Fibroblast of gingiva (primary cell): ENCODE measurements at regions not wholly inside any gene's neighbourhood (a gene's known extent, or its start where the extent isn't known, plus 50 kb on each side); places are given as distances from the start of the nearest gene placed in this dataset.
"Not testable (repeated sequence)": the region's sequence is repeated elsewhere in the genome, so short reads cannot be mapped to it uniquely, and the experiment has no call there.

Experiments used
- DNase-seq: peaks from one replicate; pipeline ENCODE4 v3.0.0-alpha.2; 2011; ENCODE audit warnings: low read depth

DNA sequence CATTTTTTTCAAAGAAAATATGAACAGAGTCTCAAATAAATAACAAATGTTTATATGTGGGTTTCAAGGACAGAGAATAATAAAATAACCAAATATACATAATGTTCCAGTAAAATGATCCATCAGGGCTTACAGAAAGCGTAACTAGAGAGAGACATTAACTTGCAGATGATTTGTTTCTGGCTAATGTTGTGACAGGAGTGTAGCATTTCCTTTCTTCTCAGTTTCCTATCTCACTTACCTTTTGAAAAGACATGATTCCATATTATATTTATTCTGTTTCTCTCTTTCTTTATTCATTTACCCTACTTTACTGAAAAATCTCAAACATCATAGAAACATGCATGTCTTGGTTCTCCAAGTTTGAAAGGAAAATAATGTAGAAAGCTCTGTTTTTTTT is 451.3 kb upstream of the CDH9 start:
- no peak for DNase-seq

DNA sequence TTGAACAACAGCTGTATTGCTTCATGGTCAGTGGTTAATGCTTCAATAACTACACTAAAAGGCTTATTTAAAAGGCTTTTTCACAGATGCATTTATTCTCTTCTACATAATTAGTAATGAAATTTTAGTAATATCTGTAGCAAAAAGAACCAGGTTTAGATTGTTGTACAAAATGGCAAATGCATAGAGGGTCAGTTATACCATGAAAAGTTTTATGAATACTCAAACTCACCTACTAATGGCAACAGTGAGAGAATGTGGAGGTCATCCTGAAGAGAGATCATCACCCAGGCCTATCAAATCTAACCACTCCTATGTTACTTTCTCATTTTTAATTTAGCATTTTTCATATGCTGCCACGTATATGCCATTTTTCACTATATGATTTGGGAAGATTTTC is 444.3 kb upstream of the CDH9 start:
- DNase-seq = no peak

DNA sequence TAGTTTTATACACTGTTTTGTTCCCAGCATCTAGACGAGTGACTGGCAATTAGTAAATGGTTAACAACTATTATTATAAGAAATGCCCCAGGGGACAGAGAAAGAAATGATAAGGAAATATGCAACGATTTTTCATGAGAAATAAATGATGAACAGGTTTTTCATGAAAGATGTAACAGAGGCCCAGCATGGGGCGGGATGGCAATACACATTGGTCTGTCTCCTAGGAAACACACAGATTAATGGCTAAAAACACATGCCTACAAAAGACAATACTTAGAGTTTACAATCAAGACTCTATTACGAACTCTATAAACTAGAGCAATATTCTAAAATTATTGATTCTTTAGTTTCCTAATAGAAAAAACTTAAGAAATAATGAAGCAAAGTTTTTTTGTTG is 441.5 kb upstream of the CDH9 start:
- no peak for DNase-seq

DNA sequence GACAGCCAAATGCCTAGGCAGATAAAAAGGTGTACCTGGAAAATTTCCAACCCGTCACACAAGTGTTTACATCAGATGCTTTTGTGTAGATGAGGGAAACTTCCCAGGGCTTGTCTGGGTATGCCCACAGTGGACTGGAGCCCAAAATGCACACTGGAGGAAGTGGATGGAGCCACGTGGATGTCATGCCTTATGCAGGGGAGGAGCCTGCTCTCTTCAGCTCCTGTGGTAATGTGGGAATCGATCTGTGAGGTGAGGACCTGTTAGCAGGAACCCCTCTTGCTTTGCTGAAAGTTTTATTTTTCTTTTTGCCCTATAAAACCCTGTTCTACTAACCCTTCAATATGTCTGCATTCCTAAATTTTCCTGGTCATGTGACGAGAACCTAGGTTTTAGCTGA is 439.2 kb upstream of the CDH9 start:
- DNase-seq = no peak

DNA sequence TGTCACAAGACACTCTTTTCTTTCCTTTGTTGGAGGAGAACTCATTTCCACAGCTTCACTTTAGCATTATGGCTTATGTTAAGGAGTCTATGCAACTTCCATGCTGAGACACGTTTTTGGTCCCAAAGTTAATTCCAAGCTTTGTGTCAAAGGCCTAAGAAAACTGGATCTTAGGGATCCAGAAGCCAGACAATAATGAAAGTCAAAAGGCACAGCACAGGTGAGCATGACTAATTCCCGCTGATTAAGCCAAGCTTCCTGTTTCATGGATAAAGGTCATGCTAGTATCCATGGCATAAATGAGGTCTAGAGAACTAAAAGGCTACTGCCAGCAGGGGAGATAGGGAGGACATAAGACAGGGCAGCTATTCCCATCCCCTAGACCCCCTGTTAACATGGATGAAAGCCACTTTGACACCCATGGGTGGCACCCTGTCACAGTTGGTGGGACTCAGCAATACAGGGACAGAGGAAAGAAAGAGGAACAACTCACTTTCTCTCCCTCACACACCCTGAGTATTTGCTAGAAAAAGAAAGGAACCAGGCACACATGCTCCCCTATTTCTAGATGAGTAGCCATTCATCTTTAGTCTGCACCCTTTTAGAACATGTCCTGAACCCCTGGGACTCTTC is 438.1 kb upstream of the CDH9 start:
- no peak for DNase-seq

DNA sequence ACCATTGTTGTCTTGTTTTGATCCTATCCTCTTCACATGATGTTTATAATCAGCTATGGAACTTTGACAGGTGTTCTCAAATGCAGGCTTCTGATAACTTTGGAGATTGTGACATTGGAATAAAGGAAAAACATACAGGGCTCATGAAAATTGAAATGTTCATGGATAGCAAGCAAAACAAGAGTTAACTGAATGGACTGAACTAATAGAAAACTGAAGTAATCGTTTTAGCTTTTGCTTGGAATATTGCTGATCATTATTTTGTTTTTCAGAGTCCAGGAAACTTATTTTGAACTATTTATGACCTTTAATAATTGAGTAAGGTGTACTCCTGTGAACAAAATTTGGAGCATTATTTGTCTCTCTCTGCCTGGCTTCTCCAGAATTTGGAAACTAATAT is 436.7 kb upstream of the CDH9 start:
- no peak for DNase-seq

DNA sequence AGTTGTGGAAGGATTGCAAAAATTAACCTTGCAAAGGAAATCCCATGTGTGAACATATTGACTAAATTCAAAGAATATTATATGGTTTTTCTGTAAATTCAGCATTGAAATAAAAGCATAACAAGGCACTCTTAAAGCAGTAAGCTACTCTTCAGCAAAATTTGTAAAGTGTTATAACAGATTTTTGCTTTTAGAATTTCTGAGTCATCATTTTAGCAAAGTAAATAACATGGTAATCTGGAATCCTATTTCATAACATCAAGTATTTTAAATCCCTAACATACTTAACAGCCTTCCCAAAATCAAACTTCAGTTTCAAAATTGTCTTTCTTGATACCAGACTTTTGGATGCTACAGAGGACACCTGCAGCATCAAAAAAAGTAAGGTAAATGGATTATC is 436.0 kb upstream of the CDH9 start:
- DNase-seq = no peak

DNA sequence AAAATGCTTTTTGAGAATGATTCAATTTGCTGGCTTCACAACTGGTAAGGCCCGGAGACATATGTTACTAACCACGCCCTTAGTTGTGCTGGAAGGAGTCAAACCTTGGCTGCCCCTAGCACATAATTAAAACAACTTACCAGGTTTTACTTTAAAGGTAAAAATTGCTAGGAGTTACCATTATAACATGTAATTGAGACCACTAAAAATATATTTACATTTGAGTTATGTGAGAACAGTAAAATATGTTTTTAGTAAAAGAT is 435.6 kb upstream of the CDH9 start:
- DNase-seq = no peak

DNA sequence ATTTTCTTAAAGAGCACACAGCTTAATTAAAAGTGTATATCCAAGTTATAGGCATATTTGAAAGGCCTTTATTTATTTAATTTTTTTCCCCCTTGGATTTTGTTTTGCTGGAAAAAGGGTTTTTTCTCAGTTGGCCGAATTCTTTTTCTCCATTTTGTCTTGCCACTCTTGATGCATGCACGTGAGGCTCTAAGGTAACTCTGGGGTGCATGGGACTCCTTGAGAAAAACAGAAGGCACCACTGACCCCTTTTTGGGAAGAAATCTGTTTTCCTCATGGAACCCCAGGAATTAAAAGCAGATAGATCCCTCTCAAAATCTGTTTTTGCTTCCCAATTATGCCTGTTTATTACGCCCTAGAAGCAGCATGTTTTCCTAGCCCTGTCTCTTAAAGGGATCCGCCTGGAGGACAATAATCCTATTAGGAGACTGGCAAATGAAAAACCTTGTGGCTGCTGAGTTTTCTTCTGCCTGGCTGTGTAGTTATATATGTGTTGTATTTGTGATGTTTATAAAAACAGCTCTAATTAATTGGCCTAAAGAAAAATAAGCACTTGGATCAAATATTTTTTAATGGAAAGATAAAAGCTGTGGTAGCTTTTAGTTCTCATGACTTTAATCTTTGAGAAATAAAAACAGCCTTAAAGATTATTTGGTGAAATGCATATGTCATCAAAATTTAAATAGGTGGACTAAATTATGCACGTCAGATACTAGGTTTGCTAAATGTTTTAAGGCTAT is 435.1 kb upstream of the CDH9 start:
- DNase-seq = no peak

DNA sequence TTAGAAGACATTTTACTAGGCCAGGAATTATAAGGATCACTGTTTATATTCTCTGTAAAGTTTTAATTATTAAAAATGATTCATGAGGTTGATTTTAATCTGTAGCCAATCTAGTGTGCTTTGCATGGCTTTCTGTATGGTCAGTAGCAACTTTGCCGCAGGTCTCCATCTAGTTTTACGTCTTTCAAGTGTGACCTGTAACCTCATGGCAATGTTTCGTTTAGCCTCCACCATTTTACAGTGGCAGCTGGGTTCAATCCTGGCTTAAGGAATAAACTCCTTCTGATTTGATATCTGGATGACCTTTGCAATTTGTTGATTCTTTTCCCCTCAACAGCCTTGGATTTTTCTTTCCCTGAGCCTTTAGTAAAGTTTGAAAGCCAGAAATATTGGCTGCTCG is 434.5 kb upstream of the CDH9 start:
- DNase-seq = no peak

DNA sequence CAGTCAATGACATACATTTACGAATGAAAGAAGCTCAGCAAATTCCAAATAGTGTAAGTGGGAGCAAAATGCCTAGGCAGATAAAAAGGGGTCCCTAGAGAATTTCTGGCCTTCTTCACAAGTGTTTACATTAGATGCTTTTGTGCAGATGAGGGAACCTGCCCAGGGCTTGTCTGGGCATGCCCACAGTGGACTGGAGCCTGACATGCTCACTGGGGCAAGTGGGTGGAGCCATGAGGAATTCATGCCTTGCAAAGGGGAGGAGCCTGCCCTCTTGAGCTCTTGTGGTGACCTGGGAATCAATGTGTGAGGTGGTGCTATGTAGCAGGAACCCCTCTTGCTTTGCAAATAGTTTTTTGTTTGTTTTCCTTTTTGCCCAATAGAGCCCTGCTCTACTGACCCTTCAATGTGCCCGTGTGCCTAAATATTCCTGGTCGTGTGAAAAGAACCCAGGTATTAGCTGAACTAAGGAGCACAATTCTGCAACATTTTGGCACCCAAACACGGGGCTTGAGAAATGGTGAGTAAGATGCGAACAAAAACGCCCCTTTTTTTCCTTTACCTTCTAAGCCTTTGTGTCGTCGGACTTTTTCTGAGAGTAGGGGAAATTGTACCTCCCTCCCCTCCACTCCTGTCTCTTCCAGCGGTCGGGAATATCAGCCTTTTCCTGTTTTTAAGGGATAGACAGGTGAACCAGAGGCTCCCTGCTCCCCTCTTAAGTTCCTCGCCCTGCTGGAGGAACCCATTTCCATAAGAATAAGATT is 433.8 kb upstream of the CDH9 start:
- no peak for DNase-seq

DNA sequence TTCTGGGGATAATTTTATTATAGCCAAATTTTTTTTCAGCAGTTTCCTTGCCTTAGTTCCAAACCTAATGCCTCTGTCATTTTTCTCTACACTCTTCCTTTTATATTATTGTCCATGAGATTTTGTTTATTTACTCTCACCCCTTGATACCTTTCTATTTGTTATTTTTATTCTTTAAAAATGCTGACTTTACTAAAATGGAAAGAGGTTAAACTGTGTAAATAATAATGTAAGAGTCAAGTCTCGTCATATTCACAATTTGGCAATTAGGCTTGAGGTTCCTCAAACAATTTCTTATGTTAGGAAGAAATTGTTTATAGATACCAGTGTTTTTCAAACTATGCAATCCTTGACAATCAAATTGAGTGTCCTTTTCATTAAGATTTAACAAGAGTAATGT is 428.6 kb upstream of the CDH9 start:
- no peak for DNase-seq

DNA sequence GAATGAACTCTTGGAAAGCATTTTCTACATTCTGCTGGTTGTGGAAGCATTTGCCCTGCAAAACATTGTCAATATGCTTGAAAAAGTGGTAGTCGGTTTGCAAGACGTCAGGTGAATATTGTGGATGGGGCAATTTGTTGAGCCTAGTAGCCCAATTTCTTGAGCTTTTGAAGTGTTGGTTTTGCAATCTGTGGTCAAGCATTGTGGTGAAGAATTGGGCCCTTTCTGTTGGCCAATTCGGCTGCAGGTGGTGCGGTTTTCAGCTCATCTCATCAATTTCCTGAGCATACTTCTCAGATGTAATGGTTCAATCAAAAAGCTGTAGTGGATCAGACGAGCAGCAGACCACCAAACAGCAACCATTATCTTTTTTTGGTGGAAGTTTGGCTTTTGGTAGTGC is 426.8 kb upstream of the CDH9 start:
- DNase-seq = no peak

DNA sequence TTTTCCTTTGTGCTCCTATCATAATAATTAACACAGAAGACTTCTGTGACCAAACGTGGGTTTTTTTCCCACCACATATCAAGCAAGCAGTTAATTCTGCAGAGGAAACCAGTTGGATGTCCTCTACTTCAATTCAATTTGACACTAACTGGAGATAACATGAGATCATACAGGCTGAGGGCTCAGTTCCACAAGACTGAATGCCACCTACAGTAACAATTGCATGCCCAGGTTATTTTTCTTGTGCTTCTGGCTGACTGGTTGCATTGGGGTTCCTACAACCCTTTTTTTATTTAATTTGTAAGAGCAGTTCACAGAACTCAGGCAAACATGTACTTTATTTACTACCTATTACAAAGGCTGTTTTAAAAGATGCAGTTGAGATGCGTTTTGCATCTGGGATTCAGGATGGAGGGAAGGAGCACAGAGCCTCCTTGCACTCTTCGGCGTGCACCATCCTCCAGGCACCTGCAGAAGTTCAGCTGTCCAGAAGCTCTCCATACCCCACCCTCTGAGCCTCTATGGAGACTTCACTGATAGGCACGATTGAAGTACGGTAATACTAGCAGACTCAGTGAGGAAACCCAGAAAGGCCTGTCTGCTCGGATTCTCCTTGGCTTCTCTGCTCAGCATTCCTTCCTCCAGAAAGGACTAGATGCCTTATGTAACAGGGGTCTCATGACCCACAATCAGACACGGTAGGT is 425.2 kb upstream of the CDH9 start:
- DNase-seq = no peak

DNA sequence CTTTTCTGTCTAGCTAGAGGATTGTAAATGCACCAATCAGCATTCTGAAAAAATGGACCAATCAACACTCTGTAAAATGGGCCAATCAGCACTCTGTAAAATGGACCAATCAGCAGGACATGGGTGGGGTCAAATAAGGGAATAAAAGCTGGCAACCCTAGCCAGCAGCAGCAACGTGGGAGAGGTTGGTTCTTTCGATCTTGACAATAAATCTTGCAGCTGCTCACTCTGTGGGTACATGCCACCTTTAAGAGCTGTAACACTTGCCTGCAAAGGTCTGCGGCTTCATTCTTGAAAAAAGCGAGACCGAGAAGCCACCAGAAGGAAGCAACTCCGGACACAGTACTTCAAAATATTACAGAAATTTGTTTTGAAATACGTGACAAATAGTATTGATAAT is 424.6 kb upstream of the CDH9 start:
- no peak for DNase-seq

DNA sequence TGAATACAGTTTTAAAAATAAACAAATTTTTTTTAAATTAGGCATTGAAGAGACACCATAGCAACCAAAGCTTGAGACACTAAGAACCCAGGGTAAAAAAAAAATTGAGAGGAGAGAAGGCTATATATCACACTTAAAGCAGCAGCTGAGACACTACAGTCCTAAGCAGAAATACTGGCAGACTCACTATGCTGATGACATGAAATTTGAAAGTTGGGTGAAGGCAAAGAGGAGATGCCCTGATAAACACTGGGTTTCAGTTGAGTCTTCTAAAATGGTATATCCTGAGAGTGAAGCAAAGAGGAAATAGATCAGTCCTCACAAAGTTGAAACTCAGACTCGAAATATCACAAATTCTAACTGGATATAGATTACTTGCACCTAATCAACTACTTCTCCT is 419.9 kb upstream of the CDH9 start:
- no peak for DNase-seq

DNA sequence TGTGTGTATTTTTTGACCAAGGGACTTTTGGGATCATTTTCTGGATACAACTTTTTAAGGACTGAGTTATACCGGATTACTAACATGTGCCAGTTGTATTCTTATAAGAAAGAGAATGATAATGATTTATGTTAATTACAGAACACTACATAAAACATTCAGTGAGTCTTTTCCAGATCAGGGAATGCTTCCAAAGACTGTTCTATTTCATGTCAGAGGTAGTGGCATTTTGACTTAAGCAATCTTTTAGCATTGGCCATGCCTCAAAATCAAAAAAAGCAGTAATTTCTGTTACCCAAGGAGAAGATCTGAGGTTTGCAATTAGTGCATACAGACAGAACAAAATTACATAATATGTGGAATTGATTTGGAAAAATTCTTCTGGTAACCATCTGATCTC is 413.0 kb upstream of the CDH9 start:
- no peak for DNase-seq

DNA sequence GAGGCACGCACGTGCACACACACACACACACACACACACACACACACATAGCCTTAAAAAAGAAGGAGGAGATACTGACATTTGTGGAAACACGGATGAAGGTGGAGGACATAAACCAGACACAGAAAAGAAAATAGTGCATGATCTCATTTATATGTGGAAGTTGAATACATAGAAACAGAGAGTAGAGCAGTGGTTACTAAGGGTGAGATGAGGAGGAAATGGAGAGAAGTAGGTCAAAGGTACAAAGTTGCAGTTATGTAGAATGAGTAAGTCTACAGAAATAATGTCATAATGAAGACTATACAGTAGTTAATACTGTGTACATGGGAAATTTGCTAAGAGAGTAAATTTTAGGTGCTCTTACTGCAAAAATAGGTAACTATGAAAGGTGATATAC is 412.2 kb upstream of the CDH9 start:
- no peak for DNase-seq

DNA sequence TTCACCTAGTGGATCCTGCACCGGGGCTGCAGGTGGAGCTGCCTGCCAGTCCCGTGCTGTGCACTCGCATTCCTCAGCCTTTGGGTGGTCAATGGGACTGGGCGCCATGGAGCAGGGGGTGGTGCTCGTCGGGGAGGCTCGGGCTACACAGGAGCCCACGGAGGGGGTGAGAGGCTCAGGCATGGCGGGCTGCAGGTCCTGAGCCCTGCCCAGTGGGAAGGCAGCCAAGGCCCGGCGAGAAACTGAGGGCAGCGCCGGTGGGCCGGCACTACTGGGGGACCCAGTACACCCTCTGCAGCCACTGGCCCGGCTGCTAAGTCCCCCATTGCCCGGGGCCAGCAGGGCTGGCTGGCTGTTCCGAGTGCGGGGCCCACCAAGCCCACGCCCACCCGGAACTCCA is 401.0 kb upstream of the CDH9 start:
- not testable (repeated sequence) for DNase-seq

DNA sequence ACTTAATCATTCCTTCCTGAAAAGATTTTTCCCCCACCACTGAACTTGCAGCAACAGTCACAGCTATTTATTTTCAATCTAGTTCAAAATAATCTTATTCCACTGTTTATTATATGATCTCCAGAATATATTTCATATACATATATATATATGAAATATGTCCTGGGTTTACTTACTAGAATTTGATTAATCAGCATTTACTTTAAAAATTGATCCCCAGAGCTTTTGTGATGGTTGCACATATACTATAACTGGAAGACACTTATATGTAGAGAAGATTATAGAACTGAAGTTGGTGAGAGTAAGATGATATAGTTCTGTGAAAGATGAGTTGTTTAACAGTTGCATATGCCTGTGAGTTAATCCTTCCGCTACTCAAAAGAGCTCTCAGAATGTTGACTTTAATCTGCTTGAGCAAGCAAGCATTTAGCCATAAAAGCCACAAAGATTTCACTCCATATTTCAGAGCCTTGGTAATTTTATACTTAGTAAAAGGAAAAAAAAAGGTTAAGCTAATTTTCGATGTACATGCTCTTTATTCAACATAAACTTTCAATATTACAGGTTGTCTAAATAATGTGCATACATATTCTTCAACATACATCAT is 399.3 kb upstream of the CDH9 start:
- DNase-seq = no peak

DNA sequence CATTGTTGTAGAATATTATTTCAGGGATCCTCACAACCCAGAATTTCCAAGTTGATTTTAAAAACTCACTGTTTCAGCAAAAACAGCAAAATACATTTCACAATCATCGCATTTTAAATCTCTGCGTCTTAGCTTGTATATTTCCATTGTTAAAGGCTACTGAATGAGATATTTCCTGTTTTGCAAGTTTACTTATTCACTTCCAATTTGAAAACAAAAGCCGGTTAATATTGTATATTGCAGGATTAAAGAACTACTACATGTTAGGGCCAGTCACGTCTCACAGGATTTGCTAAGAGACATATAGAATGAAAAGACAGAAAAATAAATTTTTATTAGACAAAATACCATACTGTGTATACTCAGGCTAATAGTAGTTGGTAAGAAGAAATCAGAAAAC is 395.9 kb upstream of the CDH9 start:
- no peak for DNase-seq

DNA sequence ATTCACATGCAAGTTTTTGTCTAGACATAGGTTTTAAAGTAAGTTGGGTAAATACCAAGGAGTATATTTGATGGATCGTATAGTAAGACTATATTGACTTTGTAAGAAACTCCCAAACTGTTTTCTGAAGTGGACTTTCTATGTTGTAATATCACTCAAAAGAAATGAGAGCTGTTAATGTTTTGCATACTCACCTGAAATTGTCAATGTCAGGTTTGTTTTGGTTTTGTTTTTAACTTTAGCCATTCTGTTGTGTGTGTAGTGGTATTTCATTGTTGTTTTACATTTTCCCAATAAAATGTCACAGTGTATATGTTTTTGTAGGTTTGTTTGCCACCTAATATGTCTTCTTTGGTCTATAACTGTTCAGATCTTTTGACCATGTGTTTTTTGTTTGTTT is 375.7 kb upstream of the CDH9 start:
- no peak for DNase-seq

DNA sequence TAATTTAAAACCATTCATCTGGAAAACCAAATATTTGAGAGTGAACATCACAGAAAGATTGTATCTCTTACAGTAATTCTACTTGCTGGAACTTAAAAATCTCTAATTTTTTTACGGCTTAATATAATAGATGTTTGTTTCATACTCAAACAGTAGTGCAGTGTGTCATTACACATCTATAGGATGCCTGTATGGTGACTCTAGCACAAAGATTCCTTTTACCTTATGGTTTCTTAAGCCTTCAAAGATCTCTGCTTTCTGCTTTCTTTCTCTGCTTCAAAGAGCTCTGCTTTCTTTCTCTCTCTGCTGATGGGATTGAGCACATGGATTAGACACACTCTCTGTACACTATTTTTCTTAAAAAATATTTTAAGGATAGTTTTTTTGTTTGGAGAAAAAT is 374.0 kb upstream of the CDH9 start:
- no peak for DNase-seq
